Right atrium auricular region (tissue), 2 donors: ENCODE measurements at regions not wholly inside any gene's neighbourhood (a gene's known extent, or its start where the extent isn't known, plus 50 kb on each side); places are given as distances from the start of the nearest gene placed in this dataset.

Source experiments
- DNase-seq: peaks from one replicate; pipeline ENCODE4 v3.0.0-alpha.2; 2019; ENCODE audit warnings: low spot score
- H3K27ac ChIP-seq, 2 donors: fragments of 200-600 bp; sonication (generic); 1 replicate in 1 of 2; 2 replicates in 1 of 2; pipeline ENCODE4 v1.5.1; 2016 to 2019
- H3K27me3 ChIP-seq, 2 donors: fragments of 200-600 bp; sonication (generic); one replicate each; pipeline versions ENCODE4 v1.5.1 to v1.6.0; 2017 to 2019
- H3K36me3 ChIP-seq: fragments of 200-600 bp; sonication (generic); one replicate; pipeline ENCODE4 v1.5.1; 2016
- H3K4me1 ChIP-seq, 2 donors: fragments of 200-600 bp; sonication (generic); one replicate each; pipeline versions ENCODE4 v1.5.1 to v1.6.0; 2017 to 2019
- H3K4me3 ChIP-seq, 2 donors: fragments of 200-600 bp; sonication (generic); 1 replicate in 1 of 2; 2 replicates in 1 of 2; pipeline ENCODE4 v1.5.1; 2017 to 2019; ENCODE audit warnings: mild to moderate bottlenecking in 1 of 2, moderate library complexity in 1 of 2
- H3K9me3 ChIP-seq, 2 donors: fragments of 200-600 bp; sonication (generic); one replicate each; pipeline ENCODE4 v1.5.1; 2019
- TF ChIP-seq, protein P1 (sequence below), 2 donors: fragments of 200-600 bp; sonication (generic); IDR thresholded peaks; one replicate each; pipeline ENCODE4 v1.5.1; 2019; ENCODE audit warnings: antibody characterized with exemption in 2 of 2

DNA sequence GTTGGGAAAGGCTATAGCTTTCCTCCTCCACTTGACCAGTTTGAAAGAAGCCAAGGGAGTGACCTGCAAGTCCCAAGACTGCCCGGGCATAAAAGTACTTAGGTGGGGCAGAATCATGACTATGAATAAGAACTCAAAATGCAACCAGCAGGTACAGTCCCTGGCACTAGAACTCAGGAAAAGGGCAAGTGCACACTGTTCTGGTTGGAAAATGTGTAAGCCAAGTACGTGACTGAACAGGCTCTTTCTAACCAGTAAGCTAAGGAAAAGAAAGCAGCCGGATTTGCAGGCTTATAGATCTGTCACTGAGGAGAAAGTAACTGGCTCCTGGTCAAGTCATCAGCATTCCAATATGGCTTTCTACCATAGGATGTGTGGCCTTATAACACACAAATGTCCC, 101.2 kb upstream of the SLC4A7 start:
- H3K27ac ChIP-seq = no peak overlapping the region
- no peaks in the 10 kb centered on the region for H3K27me3 ChIP-seq
- no peaks in the 10 kb centered on the region for H3K9me3 ChIP-seq
- no peaks in the 10 kb centered on the region for H3K36me3 ChIP-seq
- peaks cover 0 to 5% of the 10 kb centered on the region in 2 donors for H3K4me1 ChIP-seq
- H3K4me3 ChIP-seq = no peak overlapping the region
- TF ChIP-seq, protein P1, sequence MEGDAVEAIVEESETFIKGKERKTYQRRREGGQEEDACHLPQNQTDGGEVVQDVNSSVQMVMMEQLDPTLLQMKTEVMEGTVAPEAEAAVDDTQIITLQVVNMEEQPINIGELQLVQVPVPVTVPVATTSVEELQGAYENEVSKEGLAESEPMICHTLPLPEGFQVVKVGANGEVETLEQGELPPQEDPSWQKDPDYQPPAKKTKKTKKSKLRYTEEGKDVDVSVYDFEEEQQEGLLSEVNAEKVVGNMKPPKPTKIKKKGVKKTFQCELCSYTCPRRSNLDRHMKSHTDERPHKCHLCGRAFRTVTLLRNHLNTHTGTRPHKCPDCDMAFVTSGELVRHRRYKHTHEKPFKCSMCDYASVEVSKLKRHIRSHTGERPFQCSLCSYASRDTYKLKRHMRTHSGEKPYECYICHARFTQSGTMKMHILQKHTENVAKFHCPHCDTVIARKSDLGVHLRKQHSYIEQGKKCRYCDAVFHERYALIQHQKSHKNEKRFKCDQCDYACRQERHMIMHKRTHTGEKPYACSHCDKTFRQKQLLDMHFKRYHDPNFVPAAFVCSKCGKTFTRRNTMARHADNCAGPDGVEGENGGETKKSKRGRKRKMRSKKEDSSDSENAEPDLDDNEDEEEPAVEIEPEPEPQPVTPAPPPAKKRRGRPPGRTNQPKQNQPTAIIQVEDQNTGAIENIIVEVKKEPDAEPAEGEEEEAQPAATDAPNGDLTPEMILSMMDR (IDR thresholded peaks at IDR 0.05) = no peak
- DNase-seq = no peak

DNA sequence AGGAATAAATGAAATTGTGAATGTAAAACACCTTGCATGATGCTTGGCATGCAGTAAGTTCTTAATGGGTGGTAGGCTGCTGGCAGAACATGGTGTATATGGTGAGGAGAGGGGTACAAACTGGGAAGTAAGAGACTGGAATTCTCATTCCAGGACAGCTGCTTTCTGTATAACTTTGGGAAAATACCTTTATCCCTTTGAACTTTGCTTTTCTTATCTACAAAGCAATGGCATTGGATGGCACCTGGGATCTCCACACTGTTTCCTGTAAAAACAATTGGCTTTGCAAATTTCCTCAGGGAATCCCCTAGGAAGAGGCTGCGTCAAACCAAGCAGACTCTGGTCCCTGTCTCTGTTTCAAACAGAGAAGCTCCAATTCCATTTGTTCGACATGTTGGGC, 100.7 kb upstream of the SLC4A7 start:
- no peak for DNase-seq
- TF ChIP-seq, protein P1 (IDR thresholded peaks at IDR 0.05) = no peak
- H3K4me3 ChIP-seq = no peak overlapping the region
- H3K4me1 ChIP-seq = peaks cover 0 to 2% of the 10 kb centered on the region in 2 donors
- no peak overlapping the region for H3K27ac ChIP-seq
- no peaks in the 10 kb centered on the region for H3K9me3 ChIP-seq
- H3K36me3 ChIP-seq = no peaks in the 10 kb centered on the region
- H3K27me3 ChIP-seq = no peaks in the 10 kb centered on the region

DNA sequence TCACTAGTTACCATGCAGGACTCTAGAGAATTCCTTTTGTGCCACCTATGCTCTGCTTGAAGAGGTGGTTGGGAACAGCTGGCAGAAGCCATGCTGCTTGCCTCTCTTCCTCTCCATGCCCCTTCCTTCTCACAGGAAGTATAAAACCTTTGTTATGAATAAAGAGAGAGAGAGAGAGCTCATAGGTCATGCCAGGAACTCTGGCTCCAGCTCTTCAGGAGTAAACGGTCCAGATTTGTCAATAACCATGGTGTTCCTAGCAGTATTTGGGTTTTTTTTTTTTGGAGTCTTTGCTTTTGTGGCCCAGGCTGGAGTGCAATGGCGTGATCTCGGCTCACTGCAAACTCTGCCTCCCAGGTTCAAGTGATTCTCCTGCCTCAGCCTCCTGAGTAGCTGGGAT, 97.7 kb upstream of the SLC4A7 start:
- TF ChIP-seq, protein P1 (IDR thresholded peaks at IDR 0.05) = no peak
- Histone ChIP-seq H3K36me3 (no peaks in the 10 kb centered on the region), H3K9me3 (no peaks in the 10 kb centered on the region), H3K4me1 (no peaks in the 10 kb centered on the region), H3K27ac (no peak overlapping the region), H3K27me3 (no peaks in the 10 kb centered on the region), H3K4me3 (no peak overlapping the region)
- DNase-seq = no peak

DNA sequence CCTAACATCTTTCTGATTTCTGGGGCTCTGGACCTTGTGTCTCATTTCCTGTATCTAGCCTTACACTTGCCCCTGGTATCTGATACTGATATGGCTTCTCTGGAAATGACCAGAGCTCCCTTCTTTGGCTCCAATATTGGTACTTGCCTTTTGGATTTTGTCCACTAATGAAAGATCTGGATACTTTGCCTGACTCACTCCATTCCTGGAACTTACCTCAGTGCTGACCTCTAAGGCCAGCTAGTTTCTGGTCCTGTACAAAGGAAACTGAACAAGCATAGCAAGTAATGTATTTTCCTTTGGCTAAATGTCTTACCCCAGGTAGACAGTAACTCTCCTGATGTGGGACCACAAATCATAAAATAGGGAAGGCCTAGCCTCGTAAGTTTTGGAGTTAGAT, 93.8 kb upstream of the SLC4A7 start:
- H3K27ac ChIP-seq = peak overlapping the region; percentile 59 to 79
- TF ChIP-seq, protein P1 (IDR thresholded peaks at IDR 0.05) = no peak

GRCh38 chr3:27577504-27577903, 93.3 kb upstream of the SLC4A7 start:
- Histone ChIP-seq H3K9me3 (no peaks in the 10 kb centered on the region), H3K27me3 (no peaks in the 10 kb centered on the region), H3K27ac (peak overlapping the region; percentile 59 to 79), H3K36me3 (no peaks in the 10 kb centered on the region), H3K4me1 (no peaks in the 10 kb centered on the region), H3K4me3 (no peak overlapping the region)
- DNase-seq = no peak
- TF ChIP-seq, protein P1 (IDR thresholded peaks at IDR 0.05) = no peak

More for the DNA sequence above, 93.8 kb upstream of the SLC4A7 start:
- no peak for DNase-seq
- no peaks in the 10 kb centered on the region for H3K36me3 ChIP-seq
- no peaks in the 10 kb centered on the region for H3K4me1 ChIP-seq
- H3K4me3 ChIP-seq = no peak overlapping the region
- H3K9me3 ChIP-seq = no peaks in the 10 kb centered on the region
- H3K27me3 ChIP-seq = no peaks in the 10 kb centered on the region

GRCh38 chr3:27576171-27576570, 92.0 kb upstream of the SLC4A7 start:
- H3K4me3 ChIP-seq = no peak overlapping the region
- peak overlapping the region in 1 of 2 donors; percentile 79 for H3K27ac ChIP-seq
- H3K36me3 ChIP-seq = no peaks in the 10 kb centered on the region
- peaks cover 0 to under 1% of the 10 kb centered on the region in 2 donors for H3K4me1 ChIP-seq
- TF ChIP-seq, protein P1 (IDR thresholded peaks at IDR 0.05) = no peak
- H3K27me3 ChIP-seq = no peaks in the 10 kb centered on the region
- no peaks in the 10 kb centered on the region for H3K9me3 ChIP-seq
- DNase-seq = no peak
